Keratinocyte (primary cell): ENCODE measurements at regions not wholly inside any gene's neighbourhood (a gene's known extent, or its start where the extent isn't known, plus 50 kb on each side); places are given as distances from the start of the nearest gene placed in this dataset.

Source experiments
- DNase-seq: peaks from one replicate; pipeline ENCODE4 v3.0.0-alpha.2; 2011; ENCODE audit warnings: low read depth, missing footprints, low spot score
- FAIRE-seq: peaks from 2 replicates; lab custom pipeline; 2011; peaks lifted over from hg19 to GRCh38; lab: Jason Lieb, UNC
- H2AFZ ChIP-seq: 2 replicates; pipeline ENCODE4 v1.6.0; 2012; ENCODE audit warnings: low read length, control low read depth, inconsistent platforms; ENCODE audit not compliant: control insufficient read depth
- H3K27ac ChIP-seq: 2 replicates; pipeline ENCODE4 v1.5.1; 2011; ENCODE audit warnings: low read length; ENCODE audit not compliant: control insufficient read depth, insufficient read depth
- H3K27me3 ChIP-seq: 3 replicates; pipeline ENCODE4 v1.6.0; 2011; ENCODE audit warnings: low read length; ENCODE audit not compliant: control insufficient read depth, insufficient read depth; ENCODE audit errors: extremely low read depth
- H3K36me3 ChIP-seq, 2 experiments: 2 replicates in 1 of 2; 3 replicates in 1 of 2; pipeline ENCODE4 v1.5.1; 2011; ENCODE audit warnings: low read length in 2 of 2, mild to moderate bottlenecking in 1 of 2; ENCODE audit not compliant: control insufficient read depth in 2 of 2, insufficient read depth in 2 of 2; ENCODE audit errors: extremely low read depth in 1 of 2
- H3K4me1 ChIP-seq: 3 replicates; pipeline ENCODE4 v1.5.1; 2011; ENCODE audit warnings: low read length; ENCODE audit not compliant: control insufficient read depth, insufficient read depth; ENCODE audit errors: extremely low read depth
- H3K4me2 ChIP-seq: 3 replicates; pipeline ENCODE4 v1.6.0; 2011; ENCODE audit warnings: low read depth, low read length; ENCODE audit not compliant: control insufficient read depth, insufficient read depth; ENCODE audit errors: extremely low read depth
- H3K4me3 ChIP-seq, 3 experiments: fragments of 200-600 bp in 1 of 3; sonication (generic) in 1 of 3; 2 replicates in 2 of 3; 3 replicates in 1 of 3; pipeline ENCODE4 v1.5.1; 2011 to 2016; ENCODE audit warnings: low read length in 3 of 3, mild to moderate bottlenecking in 3 of 3, control low read depth in 2 of 3, inconsistent platforms in 1 of 3, low read depth in 1 of 3, mixed read lengths in 1 of 3, mixed run types in 1 of 3, moderate library complexity in 1 of 3; ENCODE audit not compliant: control insufficient read depth in 2 of 3, insufficient read depth in 2 of 3; ENCODE audit errors: extremely low read depth in 1 of 3
- H3K79me2 ChIP-seq: 2 replicates; pipeline ENCODE4 v1.6.0; 2012; ENCODE audit warnings: low read length; ENCODE audit not compliant: control insufficient read depth, insufficient read depth
- H3K9ac ChIP-seq: 3 replicates; pipeline ENCODE4 v1.6.0; 2011; ENCODE audit warnings: low read length; ENCODE audit not compliant: control insufficient read depth, insufficient read depth; ENCODE audit errors: extremely low read depth
- H3K9me1 ChIP-seq: 3 replicates; pipeline ENCODE4 v1.6.0; 2011; ENCODE audit warnings: low read length; ENCODE audit not compliant: control insufficient read depth, insufficient read depth; ENCODE audit errors: extremely low read depth
- H3K9me3 ChIP-seq: 2 replicates; pipeline ENCODE4 v1.5.1; 2012; ENCODE audit warnings: low read depth, low read length; ENCODE audit not compliant: control insufficient read depth
- H4K20me1 ChIP-seq: 3 replicates; pipeline ENCODE4 v1.6.0; 2011; ENCODE audit warnings: low read length; ENCODE audit not compliant: control insufficient read depth, insufficient read depth; ENCODE audit errors: extremely low read depth
- EZH2 ChIP-seq: IDR thresholded peaks from one replicate; pipeline ENCODE4 v1.6.1; 2012; ENCODE audit warnings: inconsistent platforms, mild to moderate bottlenecking, low read length, moderate library complexity
- dilution Hi-C: fragments of 300-500 bp; cut with MboI; formaldehyde crosslinking; loops from one replicate; pipeline ENCODE4 v1.7.0; 2020; ENCODE audit warnings: low sequenced_read_pairs; ENCODE audit not compliant: extremely low pct_ligation_motif_present
- TF ChIP-seq, protein P1 (sequence below), 3 experiments: IDR thresholded peaks in 1 of 3; conservative IDR thresholded peaks in 1 of 3; optimal IDR thresholded peaks in 1 of 3; 2 replicates in 2 of 3; 3 replicates in 1 of 3; pipeline versions ENCODE3 to v1.5.1; 2011; ENCODE audit warnings: low read length in 3 of 3, mild to moderate bottlenecking in 3 of 3, moderate library complexity in 2 of 3, control low read depth in 1 of 3, inconsistent platforms in 1 of 3; ENCODE audit not compliant: insufficient read depth in 2 of 3; ENCODE audit errors: extremely low read depth in 1 of 3

DNA sequence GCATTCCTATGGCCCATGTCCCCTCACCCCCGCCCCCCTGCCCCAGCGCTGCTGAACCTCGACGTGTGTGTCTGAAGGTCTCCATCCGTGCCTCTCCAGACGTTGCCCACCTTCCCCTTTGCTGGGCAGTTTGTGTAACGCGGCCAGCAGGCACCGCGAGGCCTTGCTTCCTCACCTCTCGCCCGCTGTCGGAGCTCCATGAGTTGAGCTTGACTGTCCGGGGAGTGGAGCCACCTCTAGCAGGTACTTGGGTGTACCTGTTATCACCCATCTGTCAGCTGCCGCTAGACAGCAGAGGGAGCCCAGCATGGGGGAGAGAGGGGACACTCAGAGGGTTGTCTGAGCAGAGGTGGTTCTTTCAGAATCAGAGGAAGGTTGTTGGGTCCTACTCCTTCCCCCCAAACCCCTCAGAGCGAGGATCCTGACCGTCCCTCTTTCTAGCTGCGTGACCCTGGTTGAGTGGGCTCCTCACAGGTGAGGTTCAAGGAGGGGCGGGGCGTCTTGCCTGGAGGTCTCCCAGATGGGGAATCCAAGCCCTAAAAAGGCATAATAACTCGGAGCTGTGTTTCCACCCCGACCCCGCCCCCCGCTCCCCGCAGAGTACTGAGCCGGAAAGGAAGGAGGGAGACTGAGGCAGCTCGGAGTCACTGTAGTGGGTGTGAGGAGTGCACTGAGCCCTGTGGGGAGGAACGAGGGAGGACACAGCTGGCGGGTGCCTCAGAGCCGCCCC lies 184.7 kb downstream of the C9orf50 start:
- no peak overlapping the region for H2AFZ ChIP-seq
- dilution Hi-C loops, result no loop called here
- no peaks in the 10 kb centered on the region for H3K36me3 ChIP-seq
- no peaks in the 10 kb centered on the region for H3K9me1 ChIP-seq
- H3K27ac ChIP-seq, result no peak overlapping the region
- no peaks in the 10 kb centered on the region for H3K79me2 ChIP-seq
- no peak for DNase-seq
- no peak overlapping the region for H3K9ac ChIP-seq
- H4K20me1 ChIP-seq, result no peaks in the 10 kb centered on the region
- H3K9me3 ChIP-seq, result no peaks in the 10 kb centered on the region
- H3K27me3 ChIP-seq, result peaks cover 50% of the 10 kb centered on the region
- no peak overlapping the region for H3K4me3 ChIP-seq
- FAIRE-seq, result no peak
- peaks cover 4% of the 10 kb centered on the region for H3K4me1 ChIP-seq
- TF ChIP-seq EZH2, result no peak
- TF ChIP-seq, protein P1, sequence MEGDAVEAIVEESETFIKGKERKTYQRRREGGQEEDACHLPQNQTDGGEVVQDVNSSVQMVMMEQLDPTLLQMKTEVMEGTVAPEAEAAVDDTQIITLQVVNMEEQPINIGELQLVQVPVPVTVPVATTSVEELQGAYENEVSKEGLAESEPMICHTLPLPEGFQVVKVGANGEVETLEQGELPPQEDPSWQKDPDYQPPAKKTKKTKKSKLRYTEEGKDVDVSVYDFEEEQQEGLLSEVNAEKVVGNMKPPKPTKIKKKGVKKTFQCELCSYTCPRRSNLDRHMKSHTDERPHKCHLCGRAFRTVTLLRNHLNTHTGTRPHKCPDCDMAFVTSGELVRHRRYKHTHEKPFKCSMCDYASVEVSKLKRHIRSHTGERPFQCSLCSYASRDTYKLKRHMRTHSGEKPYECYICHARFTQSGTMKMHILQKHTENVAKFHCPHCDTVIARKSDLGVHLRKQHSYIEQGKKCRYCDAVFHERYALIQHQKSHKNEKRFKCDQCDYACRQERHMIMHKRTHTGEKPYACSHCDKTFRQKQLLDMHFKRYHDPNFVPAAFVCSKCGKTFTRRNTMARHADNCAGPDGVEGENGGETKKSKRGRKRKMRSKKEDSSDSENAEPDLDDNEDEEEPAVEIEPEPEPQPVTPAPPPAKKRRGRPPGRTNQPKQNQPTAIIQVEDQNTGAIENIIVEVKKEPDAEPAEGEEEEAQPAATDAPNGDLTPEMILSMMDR (optimal IDR thresholded peaks at IDR 0.05 in 1 of 3, IDR thresholded peaks at IDR 0.05 in 1 of 3, conservative IDR thresholded peaks at IDR 0.05 in 1 of 3; ENCODE audit: extremely low read depth in 1 of 3, insufficient read depth in 2 of 3, low read length in 3 of 3), result no peak
- H3K4me2 ChIP-seq, result no peak overlapping the region

DNA sequence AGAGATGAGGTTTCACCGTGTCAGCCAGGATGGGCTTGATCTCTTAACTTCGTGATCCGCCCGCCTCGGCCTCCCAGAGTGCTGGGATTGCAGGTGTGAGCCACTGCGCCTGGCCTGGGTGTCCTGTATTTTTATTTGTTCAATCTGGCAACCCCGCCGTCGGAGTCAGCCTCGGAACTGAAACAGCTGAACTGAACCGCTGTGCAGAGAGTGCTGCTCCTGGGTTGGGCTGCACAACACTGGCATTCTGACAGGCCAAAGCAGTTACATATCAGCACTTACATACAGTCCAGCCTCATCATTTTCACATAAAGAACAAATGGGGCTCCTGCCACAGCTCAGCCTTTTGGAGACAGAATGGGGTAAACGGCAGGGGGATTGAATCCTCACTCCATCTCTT lies 185.6 kb downstream of the C9orf50 start:
- no peak for DNase-seq
- no peaks in the 10 kb centered on the region for H4K20me1 ChIP-seq

More for the DNA sequence above, 185.6 kb downstream of the C9orf50 start:
- dilution Hi-C loops, result no loop called here
- Histone ChIP-seq H3K9ac (no peak overlapping the region), H3K4me3 (no peak overlapping the region), H3K79me2 (no peaks in the 10 kb centered on the region), H3K9me1 (no peaks in the 10 kb centered on the region), H3K27ac (no peak overlapping the region), H3K27me3 (peaks cover 43% of the 10 kb centered on the region), H3K4me2 (no peak overlapping the region), H3K4me1 (peaks cover 4% of the 10 kb centered on the region), H3K9me3 (no peaks in the 10 kb centered on the region), H3K36me3 (no peaks in the 10 kb centered on the region), H2AFZ (no peak overlapping the region)
- no peak for FAIRE-seq
- no peak for TF ChIP-seq EZH2
- TF ChIP-seq, protein P1 (optimal IDR thresholded peaks at IDR 0.05 in 1 of 3, IDR thresholded peaks at IDR 0.05 in 1 of 3, conservative IDR thresholded peaks at IDR 0.05 in 1 of 3; ENCODE audit: extremely low read depth in 1 of 3, insufficient read depth in 2 of 3, low read length in 3 of 3), result no peak
